Transverse colon (tissue), 3 donors: ENCODE measurements at regions not wholly inside any gene's neighbourhood (a gene's known extent, or its start where the extent isn't known, plus 50 kb on each side); places are given as distances from the start of the nearest gene placed in this dataset.

Source experiments
- POLR2A ChIP-seq: fragments of 450-650 bp; IDR thresholded peaks from one replicate; pipeline ENCODE4 v1.6.1; 2016; ENCODE audit warnings: antibody characterized with exemption, mild to moderate bottlenecking, moderate library complexity
- TF ChIP-seq, protein P1 (sequence below), 5 experiments: fragments of 200-600 bp in 3 of 5; fragments of 450-650 bp in 2 of 5; sonication (generic) in 3 of 5; IDR thresholded peaks; 1 replicate in 2 of 5; 2 replicates in 3 of 5; pipeline ENCODE4 v1.5.1; 2016 to 2017; ENCODE audit warnings: antibody characterized with exemption in 5 of 5, inconsistent platforms in 3 of 5, mild to moderate bottlenecking in 2 of 5, moderate library complexity in 1 of 5

DNA sequence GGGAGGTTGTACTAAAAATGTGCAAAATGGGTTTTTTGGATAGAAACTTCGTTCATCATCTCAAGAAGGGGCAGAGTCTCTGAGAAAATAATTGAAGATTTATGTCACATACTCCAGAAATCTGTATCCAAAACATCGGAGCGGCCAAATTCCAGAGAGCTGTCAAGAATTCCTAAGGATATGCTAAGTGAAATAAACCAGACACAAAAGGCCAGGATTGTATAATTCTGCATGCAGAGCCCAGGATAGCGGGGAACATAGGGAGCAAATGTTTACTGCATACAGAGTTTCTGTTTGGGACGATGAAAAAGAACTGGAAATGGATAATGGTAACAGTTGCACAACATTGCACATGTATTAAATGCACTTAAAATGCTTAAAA, 224.2 kb upstream of the AUTS2 start:
- TF ChIP-seq POLR2A, result no peak
- TF ChIP-seq, protein P1, sequence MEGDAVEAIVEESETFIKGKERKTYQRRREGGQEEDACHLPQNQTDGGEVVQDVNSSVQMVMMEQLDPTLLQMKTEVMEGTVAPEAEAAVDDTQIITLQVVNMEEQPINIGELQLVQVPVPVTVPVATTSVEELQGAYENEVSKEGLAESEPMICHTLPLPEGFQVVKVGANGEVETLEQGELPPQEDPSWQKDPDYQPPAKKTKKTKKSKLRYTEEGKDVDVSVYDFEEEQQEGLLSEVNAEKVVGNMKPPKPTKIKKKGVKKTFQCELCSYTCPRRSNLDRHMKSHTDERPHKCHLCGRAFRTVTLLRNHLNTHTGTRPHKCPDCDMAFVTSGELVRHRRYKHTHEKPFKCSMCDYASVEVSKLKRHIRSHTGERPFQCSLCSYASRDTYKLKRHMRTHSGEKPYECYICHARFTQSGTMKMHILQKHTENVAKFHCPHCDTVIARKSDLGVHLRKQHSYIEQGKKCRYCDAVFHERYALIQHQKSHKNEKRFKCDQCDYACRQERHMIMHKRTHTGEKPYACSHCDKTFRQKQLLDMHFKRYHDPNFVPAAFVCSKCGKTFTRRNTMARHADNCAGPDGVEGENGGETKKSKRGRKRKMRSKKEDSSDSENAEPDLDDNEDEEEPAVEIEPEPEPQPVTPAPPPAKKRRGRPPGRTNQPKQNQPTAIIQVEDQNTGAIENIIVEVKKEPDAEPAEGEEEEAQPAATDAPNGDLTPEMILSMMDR (IDR thresholded peaks at IDR 0.05), result no peak
